ENCODE measurements at regions not wholly inside any gene's neighbourhood (a gene's known extent, or its start where the extent isn't known, plus 50 kb on each side); places are given as distances from the start of the nearest gene placed in this dataset.

GRCh38 chr4:55186123-55186522, 60.7 kb upstream of the KDR start:
- no peak overlapping the region for H3K4me3 ChIP-seq (ENCODE audit: low read depth in 1 of 3, low read length in 3 of 3)
- no peak for DNase-seq
- no peak for FAIRE-seq
- no peaks in the 10 kb centered on the region for H3K9me3 ChIP-seq (ENCODE audit: control insufficient read depth in 2 of 2, insufficient read depth in 1 of 2, low read depth in 1 of 2, low read length in 1 of 2)
- no peaks in the 10 kb centered on the region for H3K27me3 ChIP-seq (ENCODE audit: control insufficient read depth in 3 of 3, insufficient read depth in 3 of 3, low read length in 3 of 3)
- no peaks in the 10 kb centered on the region for H3K4me1 ChIP-seq (ENCODE audit: control insufficient read depth in 3 of 3, insufficient read depth in 2 of 3, low read depth in 1 of 3, low read length in 2 of 3)
- H3K36me3 ChIP-seq (ENCODE audit: control insufficient read depth in 3 of 3, insufficient read depth in 2 of 3, low read depth in 1 of 3, low read length in 3 of 3): no peaks in the 10 kb centered on the region
- no peak overlapping the region for H3K27ac ChIP-seq (ENCODE audit: low read depth in 1 of 3, low read length in 2 of 3)

DNA sequence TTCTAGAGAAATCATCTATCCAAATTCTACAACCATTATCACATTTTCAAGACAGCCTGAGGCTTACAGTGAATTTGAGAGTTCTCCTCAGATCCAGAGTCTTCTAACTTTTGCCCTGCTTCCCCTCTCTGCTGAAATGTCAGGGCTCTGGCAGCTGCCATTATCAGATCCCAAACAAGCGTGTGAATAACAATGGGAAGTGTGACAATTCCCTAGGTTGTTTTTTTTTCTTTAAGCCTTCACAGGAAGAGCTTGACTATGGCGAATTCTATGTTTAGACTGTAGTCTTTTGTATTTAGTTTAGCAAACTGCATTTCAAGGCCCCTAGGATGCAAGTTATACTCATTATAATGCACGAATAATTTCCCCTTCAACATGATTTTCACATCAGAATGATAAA, 61.3 kb upstream of the KDR start:
- 10 to 39% (median 31%) methylated on average over 3 of the region's 3 CpGs for WGBS, 3 donors
- H3K9me3 ChIP-seq (ENCODE audit: control insufficient read depth in 2 of 2, insufficient read depth in 1 of 2, low read depth in 1 of 2, low read length in 1 of 2): no peaks in the 10 kb centered on the region
- H3K4me1 ChIP-seq (ENCODE audit: control insufficient read depth in 3 of 3, insufficient read depth in 2 of 3, low read depth in 1 of 3, low read length in 2 of 3): no peaks in the 10 kb centered on the region
- H3K27ac ChIP-seq (ENCODE audit: low read depth in 1 of 3, low read length in 2 of 3): no peak overlapping the region
- no peaks in the 10 kb centered on the region for H3K36me3 ChIP-seq (ENCODE audit: control insufficient read depth in 3 of 3, insufficient read depth in 2 of 3, low read depth in 1 of 3, low read length in 3 of 3)
- FAIRE-seq: no peak
- no peaks in the 10 kb centered on the region for H3K27me3 ChIP-seq (ENCODE audit: control insufficient read depth in 3 of 3, insufficient read depth in 3 of 3, low read length in 3 of 3)
- no peak for DNase-seq
- H3K4me3 ChIP-seq (ENCODE audit: low read depth in 1 of 3, low read length in 3 of 3): no peak overlapping the region

- FAIRE-seq: no peak
- H3K4me1 ChIP-seq (ENCODE audit: control insufficient read depth in 3 of 3, insufficient read depth in 2 of 3, low read depth in 1 of 3, low read length in 2 of 3): no peaks in the 10 kb centered on the region
- no peak overlapping the region for H3K4me3 ChIP-seq (ENCODE audit: low read depth in 1 of 3, low read length in 3 of 3)
- H3K9me3 ChIP-seq (ENCODE audit: control insufficient read depth in 2 of 2, insufficient read depth in 1 of 2, low read depth in 1 of 2, low read length in 1 of 2): no peaks in the 10 kb centered on the region
- 11 to 48% (median 39%) methylated on average over 3 of the region's 3 CpGs for WGBS, 3 donors
- DNase-seq: no peak
- H3K27ac ChIP-seq (ENCODE audit: low read depth in 1 of 3, low read length in 2 of 3): no peak overlapping the region
- H3K27me3 ChIP-seq (ENCODE audit: control insufficient read depth in 3 of 3, insufficient read depth in 3 of 3, low read length in 3 of 3): no peaks in the 10 kb centered on the region
- no peaks in the 10 kb centered on the region for H3K36me3 ChIP-seq (ENCODE audit: control insufficient read depth in 3 of 3, insufficient read depth in 2 of 3, low read depth in 1 of 3, low read length in 3 of 3)
These were observed 88.8 kb upstream of the KDR start for GRCh38 chr4:55214172-55214571.

GRCh38 chr4:55215087-55215486, 89.7 kb upstream of the KDR start:
- H3K27ac ChIP-seq (ENCODE audit: low read depth in 1 of 3, low read length in 2 of 3): no peak overlapping the region
- no peaks in the 10 kb centered on the region for H3K9me3 ChIP-seq (ENCODE audit: control insufficient read depth in 2 of 2, insufficient read depth in 1 of 2, low read depth in 1 of 2, low read length in 1 of 2)
- WGBS, 3 donors: 25 to 60% (median 50%) methylated on average over 1 of the region's 1 CpG
- no peaks in the 10 kb centered on the region for H3K36me3 ChIP-seq (ENCODE audit: control insufficient read depth in 3 of 3, insufficient read depth in 2 of 3, low read depth in 1 of 3, low read length in 3 of 3)
- FAIRE-seq (no peak), DNase-seq (no peak)
- H3K27me3 ChIP-seq (ENCODE audit: control insufficient read depth in 3 of 3, insufficient read depth in 3 of 3, low read length in 3 of 3): no peaks in the 10 kb centered on the region
- H3K4me3 ChIP-seq (ENCODE audit: low read depth in 1 of 3, low read length in 3 of 3): no peak overlapping the region
- no peaks in the 10 kb centered on the region for H3K4me1 ChIP-seq (ENCODE audit: control insufficient read depth in 3 of 3, insufficient read depth in 2 of 3, low read depth in 1 of 3, low read length in 2 of 3)

DNA sequence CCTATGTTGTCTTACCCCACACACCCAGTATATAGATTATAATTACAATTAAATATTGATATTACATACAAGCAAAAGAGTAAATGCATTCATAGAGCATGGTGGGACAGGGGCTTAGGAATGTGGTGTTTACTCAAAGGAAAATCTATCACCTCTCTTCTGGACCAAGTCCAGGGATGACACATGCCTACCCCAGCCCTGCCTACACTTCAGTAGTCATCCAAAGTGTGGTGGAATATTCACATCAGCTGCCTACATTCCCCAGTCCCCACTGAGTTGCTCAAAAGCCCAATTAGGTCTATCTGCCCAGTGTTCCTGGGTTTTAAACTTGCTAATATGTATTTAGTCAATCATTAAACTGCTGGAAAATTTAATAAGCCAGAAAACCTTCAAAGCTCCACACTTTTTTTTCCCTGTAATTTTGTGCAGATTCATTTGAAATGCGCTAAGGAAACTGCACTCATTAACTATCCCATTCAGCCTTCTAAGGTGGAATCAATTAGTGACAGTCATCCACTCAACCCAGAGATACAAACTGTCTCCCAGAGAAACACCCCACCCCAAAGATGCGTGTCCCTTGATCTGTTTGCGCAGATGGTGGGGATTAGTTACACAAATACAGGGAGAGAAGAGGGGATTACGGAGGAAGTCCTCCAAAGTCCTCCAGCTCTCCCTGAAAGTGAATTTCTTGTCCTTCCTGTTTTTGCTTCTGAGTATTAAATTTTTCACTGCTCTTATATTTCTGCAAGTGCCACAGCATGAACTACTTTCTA, 91.7 kb upstream of the KDR start:
- Histone ChIP-seq H3K4me1 (ENCODE audit: control insufficient read depth in 3 of 3, insufficient read depth in 2 of 3, low read depth in 1 of 3, low read length in 2 of 3) (no peaks in the 10 kb centered on the region), H3K9me3 (ENCODE audit: control insufficient read depth in 2 of 2, insufficient read depth in 1 of 2, low read depth in 1 of 2, low read length in 1 of 2) (no peaks in the 10 kb centered on the region), H3K27ac (ENCODE audit: low read depth in 1 of 3, low read length in 2 of 3) (no peak overlapping the region), H3K36me3 (ENCODE audit: control insufficient read depth in 3 of 3, insufficient read depth in 2 of 3, low read depth in 1 of 3, low read length in 3 of 3) (no peaks in the 10 kb centered on the region), H3K4me3 (ENCODE audit: low read depth in 1 of 3, low read length in 3 of 3) (no peak overlapping the region), H3K27me3 (ENCODE audit: control insufficient read depth in 3 of 3, insufficient read depth in 3 of 3, low read length in 3 of 3) (no peaks in the 10 kb centered on the region)
- FAIRE-seq: no peak
- no peak for DNase-seq
- WGBS, 3 donors: 18 to 46% (median 44%) methylated on average over 4 of the region's 4 CpGs

DNA sequence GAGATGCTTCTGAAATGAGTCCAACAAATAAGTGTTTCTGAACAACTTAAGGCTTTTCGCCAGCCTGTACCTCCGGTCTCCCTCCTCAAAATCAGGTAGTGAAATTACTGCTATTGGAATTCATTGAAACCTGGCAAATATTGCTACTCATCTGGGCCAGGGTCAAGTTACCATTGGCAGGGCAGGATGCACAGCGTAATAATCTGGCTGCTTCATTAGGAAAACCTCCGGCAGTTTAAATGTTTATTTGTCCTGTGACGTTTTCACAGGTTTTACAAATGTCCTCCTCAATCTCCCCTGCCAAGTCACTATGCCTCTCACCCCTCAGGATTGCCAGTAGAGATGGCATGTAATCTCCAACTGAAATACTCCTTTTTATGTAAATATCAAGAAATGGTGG, 92.6 kb upstream of the KDR start:
- WGBS, 3 donors: 60 to 66% (median 61%) methylated on average over 5 of the region's 5 CpGs
- H3K36me3 ChIP-seq (ENCODE audit: control insufficient read depth in 3 of 3, insufficient read depth in 2 of 3, low read depth in 1 of 3, low read length in 3 of 3): no peaks in the 10 kb centered on the region
- no peak overlapping the region for H3K4me3 ChIP-seq (ENCODE audit: low read depth in 1 of 3, low read length in 3 of 3)
- H3K27me3 ChIP-seq (ENCODE audit: control insufficient read depth in 3 of 3, insufficient read depth in 3 of 3, low read length in 3 of 3): no peaks in the 10 kb centered on the region
- no peak for DNase-seq
- no peak for FAIRE-seq
- no peaks in the 10 kb centered on the region for H3K9me3 ChIP-seq (ENCODE audit: control insufficient read depth in 2 of 2, insufficient read depth in 1 of 2, low read depth in 1 of 2, low read length in 1 of 2)
- no peaks in the 10 kb centered on the region for H3K4me1 ChIP-seq (ENCODE audit: control insufficient read depth in 3 of 3, insufficient read depth in 2 of 3, low read depth in 1 of 3, low read length in 2 of 3)
- no peak overlapping the region for H3K27ac ChIP-seq (ENCODE audit: low read depth in 1 of 3, low read length in 2 of 3)

DNA sequence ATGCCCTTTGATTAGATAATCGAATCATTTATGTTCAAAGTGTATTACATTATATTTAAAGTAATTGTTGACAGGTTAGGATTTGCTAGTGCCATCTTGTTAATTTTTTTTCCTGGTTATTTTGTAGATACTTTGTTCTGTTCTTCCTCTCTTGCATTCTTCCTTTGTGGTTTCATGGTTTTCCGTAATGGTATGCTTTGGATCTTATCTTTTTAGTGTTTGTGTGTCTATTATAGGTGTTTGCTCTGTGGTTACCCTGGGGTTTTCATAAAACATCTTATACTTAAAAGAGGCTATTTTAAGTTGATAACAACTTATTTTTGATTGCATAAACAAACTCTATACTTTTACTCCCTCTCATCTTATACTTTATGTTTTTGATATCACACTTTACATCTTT, 108.2 kb upstream of the SRD5A3 start:
- Histone ChIP-seq H3K27me3 (ENCODE audit: control insufficient read depth in 3 of 3, insufficient read depth in 3 of 3, low read length in 3 of 3) (no peaks in the 10 kb centered on the region), H3K4me1 (ENCODE audit: control insufficient read depth in 3 of 3, insufficient read depth in 2 of 3, low read depth in 1 of 3, low read length in 2 of 3) (no peaks in the 10 kb centered on the region), H3K36me3 (ENCODE audit: control insufficient read depth in 3 of 3, insufficient read depth in 2 of 3, low read depth in 1 of 3, low read length in 3 of 3) (no peaks in the 10 kb centered on the region), H3K27ac (ENCODE audit: low read depth in 1 of 3, low read length in 2 of 3) (no peak overlapping the region), H3K9me3 (ENCODE audit: control insufficient read depth in 2 of 2, insufficient read depth in 1 of 2, low read depth in 1 of 2, low read length in 1 of 2) (peaks cover 0 to 4% of the 10 kb centered on the region in 2 donors), H3K4me3 (ENCODE audit: low read depth in 1 of 3, low read length in 3 of 3) (no peak overlapping the region)
- DNase-seq (no peak), FAIRE-seq (no peak)
- WGBS, 3 donors: 60 to 75% (median 65%) methylated on average over 2 of the region's 2 CpGs

GRCh38 chr4:55238407-55238806, 107.6 kb upstream of the SRD5A3 start:
- DNase-seq (no peak), FAIRE-seq (no peak)
- WGBS, 3 donors: 73 to 92% (median 81%) methylated on average over 2 of the region's 2 CpGs
- no peaks in the 10 kb centered on the region for H3K27me3 ChIP-seq (ENCODE audit: control insufficient read depth in 3 of 3, insufficient read depth in 3 of 3, low read length in 3 of 3)
- H3K27ac ChIP-seq (ENCODE audit: low read depth in 1 of 3, low read length in 2 of 3): no peak overlapping the region
- H3K4me1 ChIP-seq (ENCODE audit: control insufficient read depth in 3 of 3, insufficient read depth in 2 of 3, low read depth in 1 of 3, low read length in 2 of 3): no peaks in the 10 kb centered on the region
- peaks cover 0 to 4% of the 10 kb centered on the region in 2 donors for H3K9me3 ChIP-seq (ENCODE audit: control insufficient read depth in 2 of 2, insufficient read depth in 1 of 2, low read depth in 1 of 2, low read length in 1 of 2)
- H3K4me3 ChIP-seq (ENCODE audit: low read depth in 1 of 3, low read length in 3 of 3): no peak overlapping the region
- H3K36me3 ChIP-seq (ENCODE audit: control insufficient read depth in 3 of 3, insufficient read depth in 2 of 3, low read depth in 1 of 3, low read length in 3 of 3): no peaks in the 10 kb centered on the region

DNA sequence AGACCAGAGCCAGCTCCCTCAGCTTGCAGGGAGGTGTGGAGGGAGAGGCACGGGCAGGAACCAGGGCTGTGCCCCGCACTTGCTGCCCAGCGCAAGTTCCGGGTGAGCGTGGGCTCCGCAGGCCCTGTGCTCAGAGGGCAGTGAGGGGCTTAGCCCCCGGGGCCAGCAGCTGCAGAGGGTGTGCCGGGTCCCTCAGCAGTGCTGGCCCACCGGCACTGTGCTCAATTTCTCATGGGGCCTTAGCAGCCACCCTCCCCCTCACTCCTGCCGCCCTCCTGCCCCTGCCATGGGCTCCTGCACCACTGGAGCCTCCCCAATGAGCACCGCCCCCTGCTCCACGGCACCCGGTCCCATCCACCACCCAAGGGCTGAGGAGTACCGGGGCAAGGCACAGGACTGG, 104.6 kb upstream of the SRD5A3 start:
- H3K36me3 ChIP-seq (ENCODE audit: control insufficient read depth in 3 of 3, insufficient read depth in 2 of 3, low read depth in 1 of 3, low read length in 3 of 3): no peaks in the 10 kb centered on the region
- WGBS, 3 donors: 73 to 76% (median 76%) methylated on average over 14 of the region's 14 CpGs
- DNase-seq (no peak), FAIRE-seq (no peak)
- no peaks in the 10 kb centered on the region for H3K4me1 ChIP-seq (ENCODE audit: control insufficient read depth in 3 of 3, insufficient read depth in 2 of 3, low read depth in 1 of 3, low read length in 2 of 3)
- H3K9me3 ChIP-seq (ENCODE audit: control insufficient read depth in 2 of 2, insufficient read depth in 1 of 2, low read depth in 1 of 2, low read length in 1 of 2): peaks cover 0 to 4% of the 10 kb centered on the region in 2 donors
- no peak overlapping the region for H3K27ac ChIP-seq (ENCODE audit: low read depth in 1 of 3, low read length in 2 of 3)
- H3K4me3 ChIP-seq (ENCODE audit: low read depth in 1 of 3, low read length in 3 of 3): no peak overlapping the region
- no peaks in the 10 kb centered on the region for H3K27me3 ChIP-seq (ENCODE audit: control insufficient read depth in 3 of 3, insufficient read depth in 3 of 3, low read length in 3 of 3)

All from small intestine (tissue), 7 donors.